Loucy (cell line): ENCODE measurements at regions not wholly inside any gene's neighbourhood (a gene's known extent, or its start where the extent isn't known, plus 50 kb on each side); places are given as distances from the start of the nearest gene placed in this dataset.

ENCODE experiments used
- H2AFZ ChIP-seq: fragments of 200-600 bp; sonication (generic); 2 replicates; pipeline ENCODE4 v1.6.0; 2016; ENCODE audit warnings: antibody characterized with exemption, mild to moderate bottlenecking, low read length, moderate library complexity
- H3F3A ChIP-seq: fragments of 200-600 bp; 2 replicates; pipeline ENCODE4 v1.6.0; 2016; ENCODE audit warnings: antibody characterized with exemption, low read depth, mild to moderate bottlenecking
- H3K27me3 ChIP-seq: fragments of 200-600 bp; sonication (generic); 2 replicates; pipeline ENCODE4 v1.6.1; 2014; ENCODE audit warnings: low read length, mild to moderate bottlenecking; ENCODE audit not compliant: insufficient read depth, poor library complexity, severe bottlenecking
- H3K36me3 ChIP-seq: fragments of 200-600 bp; sonication (generic); 2 replicates; pipeline ENCODE4 v1.6.1; 2016; ENCODE audit warnings: low read length; ENCODE audit not compliant: insufficient read depth
- H3K4me1 ChIP-seq: fragments of 200-600 bp; sonication (generic); 2 replicates; pipeline ENCODE4 v1.5.1; 2014; ENCODE audit warnings: low read length, mild to moderate bottlenecking; ENCODE audit not compliant: insufficient read depth, poor library complexity, severe bottlenecking
- H3K4me2 ChIP-seq: fragments of 200-600 bp; sonication (generic); 2 replicates; pipeline ENCODE4 v1.6.0; 2014; ENCODE audit warnings: antibody characterized with exemption, low read length, low read depth, mild to moderate bottlenecking; ENCODE audit not compliant: poor library complexity, severe bottlenecking
- H3K4me3 ChIP-seq: fragments of 200-600 bp; sonication (generic); 2 replicates; pipeline ENCODE4 v1.5.1; 2014; ENCODE audit warnings: low read length, mild to moderate bottlenecking, mixed read lengths; ENCODE audit not compliant: poor library complexity, severe bottlenecking
- H3K79me2 ChIP-seq: fragments of 200-600 bp; sonication (generic); 2 replicates; pipeline ENCODE4 v1.6.1; 2014; ENCODE audit warnings: low read length; ENCODE audit not compliant: insufficient read depth
- H3K9ac ChIP-seq: fragments of 200-600 bp; sonication (generic); 2 replicates; pipeline ENCODE4 v1.6.0; 2014; ENCODE audit warnings: mild to moderate bottlenecking, low read depth, low read length, moderate library complexity; ENCODE audit not compliant: poor library complexity, severe bottlenecking
- H3K9me2 ChIP-seq: fragments of 200-600 bp; sonication (generic); replicated peaks from 2 replicates; pipeline ENCODE4 v1.6.1; 2016; ENCODE audit warnings: low read depth, low read length, mixed read lengths
- H3K9me3 ChIP-seq: fragments of 200-600 bp; sonication (generic); 2 replicates; pipeline ENCODE4 v1.6.1; 2014; ENCODE audit warnings: mild to moderate bottlenecking, antibody characterized with exemption, low read length, low read depth; ENCODE audit not compliant: insufficient read depth
- H4K20me1 ChIP-seq: fragments of 200-600 bp; sonication (generic); 2 replicates; pipeline ENCODE4 v1.6.0; 2014; ENCODE audit warnings: antibody characterized with exemption, low read length, mild to moderate bottlenecking; ENCODE audit not compliant: insufficient read depth, poor library complexity, severe bottlenecking
- EZH2phosphoT487 ChIP-seq: fragments of 200-600 bp; IDR thresholded peaks from 2 replicates; pipeline ENCODE4 v1.6.1; 2018; ENCODE audit warnings: antibody characterized with exemption, mild to moderate bottlenecking, moderate library complexity, borderline replicate concordance
- TF ChIP-seq, protein P1 (sequence below): fragments of 200-600 bp; sonication (generic); conservative IDR thresholded peaks from 2 replicates; pipeline ENCODE4 v1.5.1; 2014; ENCODE audit warnings: mild to moderate bottlenecking, antibody characterized with exemption, low read length

DNA sequence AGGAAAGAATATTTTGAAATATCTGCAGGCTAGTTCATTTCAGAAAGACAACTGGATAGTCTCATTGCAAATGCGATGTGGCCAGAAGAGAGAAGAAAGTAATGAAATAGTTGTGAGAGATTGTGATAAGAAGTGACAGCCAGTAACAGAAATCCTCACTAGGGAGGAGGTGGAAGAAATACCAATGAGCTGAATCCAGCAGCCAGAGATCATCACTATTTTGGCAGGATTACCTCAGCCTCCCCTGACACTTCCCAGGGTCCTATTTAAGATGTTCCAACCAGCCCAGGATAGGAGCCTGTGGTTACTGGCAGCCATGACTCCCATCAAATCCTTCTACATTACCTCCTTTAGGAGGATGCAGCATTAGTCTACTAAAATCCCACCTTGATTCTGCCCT is 76.7 kb upstream of the ARHGAP24 start:
- Histone ChIP-seq H3F3A (no peaks in the 10 kb centered on the region), H4K20me1 (no peaks in the 10 kb centered on the region), H3K4me2 (no peak overlapping the region), H3K27me3 (no peaks in the 10 kb centered on the region), H3K4me3 (no peak overlapping the region), H3K9ac (no peak overlapping the region), H3K4me1 (no peaks in the 10 kb centered on the region), H3K9me2 (no peaks in the 10 kb centered on the region), H2AFZ (no peak overlapping the region), H3K9me3 (no peaks in the 10 kb centered on the region), H3K36me3 (no peaks in the 10 kb centered on the region), H3K79me2 (no peaks in the 10 kb centered on the region)
- no peak for TF ChIP-seq EZH2phosphoT487
- TF ChIP-seq, protein P1, sequence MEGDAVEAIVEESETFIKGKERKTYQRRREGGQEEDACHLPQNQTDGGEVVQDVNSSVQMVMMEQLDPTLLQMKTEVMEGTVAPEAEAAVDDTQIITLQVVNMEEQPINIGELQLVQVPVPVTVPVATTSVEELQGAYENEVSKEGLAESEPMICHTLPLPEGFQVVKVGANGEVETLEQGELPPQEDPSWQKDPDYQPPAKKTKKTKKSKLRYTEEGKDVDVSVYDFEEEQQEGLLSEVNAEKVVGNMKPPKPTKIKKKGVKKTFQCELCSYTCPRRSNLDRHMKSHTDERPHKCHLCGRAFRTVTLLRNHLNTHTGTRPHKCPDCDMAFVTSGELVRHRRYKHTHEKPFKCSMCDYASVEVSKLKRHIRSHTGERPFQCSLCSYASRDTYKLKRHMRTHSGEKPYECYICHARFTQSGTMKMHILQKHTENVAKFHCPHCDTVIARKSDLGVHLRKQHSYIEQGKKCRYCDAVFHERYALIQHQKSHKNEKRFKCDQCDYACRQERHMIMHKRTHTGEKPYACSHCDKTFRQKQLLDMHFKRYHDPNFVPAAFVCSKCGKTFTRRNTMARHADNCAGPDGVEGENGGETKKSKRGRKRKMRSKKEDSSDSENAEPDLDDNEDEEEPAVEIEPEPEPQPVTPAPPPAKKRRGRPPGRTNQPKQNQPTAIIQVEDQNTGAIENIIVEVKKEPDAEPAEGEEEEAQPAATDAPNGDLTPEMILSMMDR: no peak

- no peak for TF ChIP-seq EZH2phosphoT487
- TF ChIP-seq, protein P1: no peak
- Histone ChIP-seq H3K4me2 (no peak overlapping the region), H2AFZ (no peak overlapping the region), H3K9me3 (no peaks in the 10 kb centered on the region), H3K79me2 (no peaks in the 10 kb centered on the region), H3F3A (no peaks in the 10 kb centered on the region), H3K4me3 (no peak overlapping the region), H3K27me3 (no peaks in the 10 kb centered on the region), H3K36me3 (no peaks in the 10 kb centered on the region), H3K4me1 (no peaks in the 10 kb centered on the region), H4K20me1 (no peaks in the 10 kb centered on the region), H3K9ac (no peak overlapping the region), H3K9me2 (no peaks in the 10 kb centered on the region)
Observed at GRCh38 chr4:85399270-85399669, 75.7 kb upstream of the ARHGAP24 start.

GRCh38 chr4:85402371-85402770 is 72.6 kb upstream of the ARHGAP24 start:
- no peaks in the 10 kb centered on the region for H3K9me3 ChIP-seq
- H3K4me2 ChIP-seq: no peak overlapping the region
- no peaks in the 10 kb centered on the region for H4K20me1 ChIP-seq
- H3K36me3 ChIP-seq: no peaks in the 10 kb centered on the region
- H2AFZ ChIP-seq: no peak overlapping the region
- no peaks in the 10 kb centered on the region for H3F3A ChIP-seq
- no peaks in the 10 kb centered on the region for H3K4me1 ChIP-seq
- H3K9me2 ChIP-seq: no peaks in the 10 kb centered on the region
- no peaks in the 10 kb centered on the region for H3K27me3 ChIP-seq
- no peak overlapping the region for H3K9ac ChIP-seq
- no peaks in the 10 kb centered on the region for H3K79me2 ChIP-seq
- no peak overlapping the region for H3K4me3 ChIP-seq
- TF ChIP-seq, protein P1: no peak
- TF ChIP-seq EZH2phosphoT487: no peak
